A549 (cell line): ENCODE measurements at regions not wholly inside any gene's neighbourhood (a gene's known extent, or its start where the extent isn't known, plus 50 kb on each side); places are given as distances from the start of the nearest gene placed in this dataset.

Experiments
- ATAC-seq, 2 experiments: fragments of 200-7000 bp in 1 of 2; fragments of >200 bp in 1 of 2; cut with Nextera tagmentation in 1 of 2; cut with Tn5 transposase in 1 of 2; 3 replicates each; pipeline versions ENCODE4 v1.8.0 to v1.9.1; 2018 to 2020; ENCODE audit warnings: mild to moderate bottlenecking in 1 of 2, moderate library complexity in 1 of 2
- CTCF ChIA-PET: fragments of 300-600 bp; sonication (Branson Sonifier 250); formaldehyde crosslinking; extraction: SDS; loops from one replicate; lab custom pipeline; 2021; ENCODE audit warnings: antibody characterized with exemption, inconsistent platforms; lab: Yijun Ruan, JAX
- POLR2A ChIA-PET: fragments of 350-600 bp; formaldehyde crosslinking; extraction: SDS; loops from one replicate; lab custom pipeline; 2021; ENCODE audit warnings: antibody characterized with exemption, inconsistent platforms; lab: Yijun Ruan, JAX
- DNase-seq, 2 experiments: peaks; one replicate each; pipeline versions ENCODE4 v3.0.0 to v3.0.0-alpha.2; 2011 to 2016; ENCODE audit warnings: low read depth in 1 of 2, low spot score in 1 of 2
- FAIRE-seq: peaks from 2 replicates; lab custom pipeline; 2011; peaks lifted over from hg19 to GRCh38; lab: Jason Lieb, UNC
- H3K27ac ChIP-seq, 2 experiments: fragments of >200 bp; sonication (Bioruptor Twin); formaldehyde crosslinking; 3 replicates each; pipeline ENCODE4 v1.5.1; 2016 to 2017
- H3K4me1 ChIP-seq: fragments of >200 bp; sonication (Bioruptor Twin); formaldehyde crosslinking; 3 replicates; pipeline ENCODE4 v1.6.1; 2016
- H3K4me2 ChIP-seq: fragments of >200 bp; sonication (Bioruptor Twin); formaldehyde crosslinking; 3 replicates; pipeline ENCODE4 v1.6.1; 2016
- H3K4me3 ChIP-seq: fragments of >200 bp; sonication (Bioruptor Twin); formaldehyde crosslinking; 3 replicates; pipeline ENCODE4 v1.5.1; 2016
- H3K9me3 ChIP-seq: fragments of >200 bp; sonication (Bioruptor Twin); formaldehyde crosslinking; 3 replicates; pipeline ENCODE4 v1.6.1; 2016
- CEBPB ChIP-seq, 2 experiments: fragments of >200 bp in 1 of 2; sonication (Bioruptor Twin) in 1 of 2; formaldehyde crosslinking in 1 of 2; IDR thresholded peaks; 2 replicates each; pipeline ENCODE4 v1.6.1; 2012 to 2016
- CHD4 ChIP-seq: fragments of 200-600 bp; sonication (generic); IDR thresholded peaks from 2 replicates; pipeline ENCODE4 v1.6.1; 2016; ENCODE audit warnings: antibody characterized with exemption, mild to moderate bottlenecking, borderline replicate concordance
- CTCF ChIP-seq: fragments of >200 bp; sonication (Bioruptor Twin); formaldehyde crosslinking; IDR thresholded peaks from 3 replicates; pipeline ENCODE4 v1.5.1; 2016
- EP300 ChIP-seq, 2 experiments: fragments of >200 bp; sonication (Bioruptor Twin); formaldehyde crosslinking; IDR thresholded peaks; 2 replicates in 1 of 2; 3 replicates in 1 of 2; pipeline ENCODE4 v1.6.1; 2016 to 2017
- FOSB ChIP-seq: fragments of 250-450 bp; sonication (Bioruptor Pico); IDR thresholded peaks from 2 replicates; pipeline ENCODE4 v1.5.0; 2020; ENCODE audit warnings: mild to moderate bottlenecking, moderate library complexity
- FOSL2 ChIP-seq, 2 experiments: fragments of 450-650 bp in 1 of 2; fragments of >200 bp in 1 of 2; sonication (Bioruptor Twin) in 1 of 2; formaldehyde crosslinking; IDR thresholded peaks; 2 replicates each; pipeline versions ENCODE4 v1.5.0 to v1.6.1; 2016 to 2020; ENCODE audit warnings: mild to moderate bottlenecking in 1 of 2, moderate library complexity in 1 of 2
- HDAC2 ChIP-seq: fragments of 200-600 bp; sonication (generic); IDR thresholded peaks from 2 replicates; pipeline ENCODE4 v1.6.1; 2016
- HEYL ChIP-seq: fragments of 250-450 bp; sonication (Bioruptor Pico); IDR thresholded peaks from 2 replicates; pipeline ENCODE4 v1.8.0; 2021; ENCODE audit warnings: mild to moderate bottlenecking, moderate library complexity
- HMGXB4 ChIP-seq: fragments of 250-450 bp; sonication (Bioruptor Pico); IDR thresholded peaks from 2 replicates; pipeline ENCODE4 v1.5.0; 2021; ENCODE audit warnings: mild to moderate bottlenecking, moderate library complexity, borderline replicate concordance
- KDM1A ChIP-seq: fragments of 200-600 bp; sonication (generic); IDR thresholded peaks from 2 replicates; pipeline ENCODE4 v1.6.1; 2016; ENCODE audit warnings: low read depth, mild to moderate bottlenecking
- MYC ChIP-seq: IDR thresholded peaks from 2 replicates; pipeline ENCODE4 v1.6.1; 2012; ENCODE audit warnings: mild to moderate bottlenecking, inconsistent platforms, low read length, improper control_type of control experiment, borderline replicate concordance
- PBX3 ChIP-seq: IDR thresholded peaks from 2 replicates; pipeline ENCODE4 v1.6.1; 2012
- POLR2A ChIP-seq: IDR thresholded peaks from 2 replicates; pipeline ENCODE4 v1.6.1; 2012; ENCODE audit warnings: mild to moderate bottlenecking, low read length
- POLR2AphosphoS2 ChIP-seq: conservative IDR thresholded peaks from 2 replicates; pipeline ENCODE4 v1.6.1; 2012; ENCODE audit warnings: low read length, improper control_type of control experiment, inconsistent platforms
- RARB ChIP-seq: fragments of 250-450 bp; sonication (Bioruptor Pico); IDR thresholded peaks from 2 replicates; pipeline ENCODE4 v1.8.0; 2021; ENCODE audit warnings: mild to moderate bottlenecking, moderate library complexity
- ZFP36 ChIP-seq: fragments of 450-650 bp; IDR thresholded peaks from 2 replicates; pipeline ENCODE4 v1.6.1; 2014; ENCODE audit warnings: borderline replicate concordance; ENCODE audit not compliant: partially characterized antibody
- WGBS: methylation state at CpG from one replicate; pipeline ENCODE4 v1.1.6; 2017; ENCODE audit errors: missing lambda C conversion rate; 5-methylcytosine and 5-hydroxymethylcytosine counted together

GRCh38 chr18:2030647-2031046 lies 540.7 kb downstream of the METTL4 start:
- H3K4me2 ChIP-seq, result no peak overlapping the region
- ATAC-seq, result no peak
- H3K4me1 ChIP-seq, result no peaks in the 10 kb centered on the region
- TF ChIP-seq FOSB (CRISPR knock-in tag) (no peak), MYC (no peak), EP300 (IDR thresholded peaks at IDR 0.05) (no peak), CTCF (no peak)
- CTCF ChIA-PET, result no interaction called here
- H3K9me3 ChIP-seq, result no peaks in the 10 kb centered on the region
- H3K4me3 ChIP-seq, result no peak overlapping the region
- no peak for FAIRE-seq
- DNase-seq, result no peak
- H3K27ac ChIP-seq, result no peak overlapping the region
- POLR2A ChIA-PET, result no interaction called here

GRCh38 chr18:2032036-2032435 lies 539.3 kb downstream of the METTL4 start:
- no peak overlapping the region for H3K4me2 ChIP-seq
- CTCF ChIA-PET, result no interaction called here
- H3K9me3 ChIP-seq, result no peaks in the 10 kb centered on the region
- no peak overlapping the region for H3K4me3 ChIP-seq
- H3K27ac ChIP-seq, result no peak overlapping the region
- H3K4me1 ChIP-seq, result no peaks in the 10 kb centered on the region
- DNase-seq (no peak), ATAC-seq (no peak), FAIRE-seq (no peak)
- no peak for TF ChIP-seq HDAC2
- no peak for TF ChIP-seq FOSL2 (IDR thresholded peaks at IDR 0.05)
- TF ChIP-seq FOSL2 (CRISPR knock-in tag; IDR thresholded peaks at IDR 0.05), result no peak
- TF ChIP-seq CTCF, result no peak
- no peak for TF ChIP-seq EP300 (IDR thresholded peaks at IDR 0.05)
- no peak for TF ChIP-seq POLR2AphosphoS2
- no peak for TF ChIP-seq PBX3
- TF ChIP-seq CHD4, result no peak
- TF ChIP-seq HEYL (CRISPR knock-in tag), result no peak
- TF ChIP-seq CEBPB (IDR thresholded peaks at IDR 0.05), result no peak
- no peak for TF ChIP-seq KDM1A
- TF ChIP-seq HMGXB4 (CRISPR knock-in tag), result no peak
- POLR2A ChIA-PET, result no interaction called here

GRCh38 chr18:2035056-2035455 lies 536.2 kb downstream of the METTL4 start:
- no peak for FAIRE-seq

More at GRCh38 chr18:2035056-2035455, 536.2 kb downstream of the METTL4 start:
- DNase-seq (no peak), ATAC-seq (no peak)
- H3K4me3 ChIP-seq, result no peak overlapping the region
- no peak overlapping the region for H3K4me2 ChIP-seq
- H3K4me1 ChIP-seq, result no peaks in the 10 kb centered on the region
- ChIA-PET CTCF (no interaction called here), POLR2A (no interaction called here)
- WGBS, result 63% methylated on average over 7 of the region's 7 CpGs
- no peak overlapping the region for H3K27ac ChIP-seq
- no peaks in the 10 kb centered on the region for H3K9me3 ChIP-seq
- no peak for TF ChIP-seq POLR2A
- no peak for TF ChIP-seq ZFP36
- TF ChIP-seq RARB (CRISPR knock-in tag), result no peak
- no peak for TF ChIP-seq CEBPB (IDR thresholded peaks at IDR 0.05)
